AG10803 (cell line): ENCODE measurements at regions not wholly inside any gene's neighbourhood (a gene's known extent, or its start where the extent isn't known, plus 50 kb on each side); places are given as distances from the start of the nearest gene placed in this dataset.

ENCODE experiments used
- DNase-seq: peaks from one replicate; pipeline ENCODE4 v3.0.0; 2010; ENCODE audit warnings: low read depth
- H3K4me3 ChIP-seq: 2 replicates; pipeline ENCODE4 v1.5.1; 2011; ENCODE audit warnings: mild to moderate bottlenecking, low read length, control low read depth
- CTCF ChIP-seq: conservative IDR thresholded peaks from 2 replicates; pipeline ENCODE4 v1.5.1; 2011; ENCODE audit warnings: mild to moderate bottlenecking, low read length, control low read depth, inconsistent platforms

DNA sequence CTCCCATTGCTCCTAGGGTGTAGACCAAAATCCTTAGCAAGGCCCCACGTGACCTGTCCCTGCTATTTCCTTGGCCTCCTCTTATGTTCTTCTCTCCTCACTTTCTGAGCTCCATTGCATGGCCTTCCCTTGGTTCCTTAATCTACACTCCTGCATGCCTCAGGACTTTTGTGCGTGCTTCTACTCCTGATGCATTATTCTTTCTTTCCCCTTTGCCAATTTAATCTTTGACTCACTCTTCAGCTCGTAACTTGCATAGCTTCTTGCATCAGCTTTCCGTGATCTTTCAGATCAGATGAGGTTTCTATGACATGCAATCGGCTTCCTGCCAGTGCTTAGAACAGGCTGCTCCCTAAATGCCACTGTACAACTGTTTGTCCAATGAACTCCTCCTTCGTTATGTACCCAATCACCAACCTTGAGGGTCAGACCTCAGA, 261.6 kb upstream of the CADM1 start:
- no peak for TF ChIP-seq CTCF
- no peak overlapping the region for H3K4me3 ChIP-seq

GRCh38 chr11:115764176-115764575, 260.0 kb upstream of the CADM1 start:
- no peak overlapping the region for H3K4me3 ChIP-seq
- no peak for DNase-seq
- no peak for TF ChIP-seq CTCF

More for the DNA sequence above, 261.6 kb upstream of the CADM1 start:
- DNase-seq = peak; percentile 70

- H3K4me3 ChIP-seq = no peak overlapping the region
- DNase-seq = no peak
- no peak for TF ChIP-seq CTCF
Observed at GRCh38 chr11:115761817-115762216, 257.6 kb upstream of the CADM1 start.

- no peak for DNase-seq
- H3K4me3 ChIP-seq = no peak overlapping the region
- no peak for TF ChIP-seq CTCF
Observed at GRCh38 chr11:115761348-115761747, 257.1 kb upstream of the CADM1 start.

GRCh38 chr11:115760461-115761320, 256.5 kb upstream of the CADM1 start:
- no peak for DNase-seq
- no peak for TF ChIP-seq CTCF
- H3K4me3 ChIP-seq = peak overlapping the region; percentile 53

DNA sequence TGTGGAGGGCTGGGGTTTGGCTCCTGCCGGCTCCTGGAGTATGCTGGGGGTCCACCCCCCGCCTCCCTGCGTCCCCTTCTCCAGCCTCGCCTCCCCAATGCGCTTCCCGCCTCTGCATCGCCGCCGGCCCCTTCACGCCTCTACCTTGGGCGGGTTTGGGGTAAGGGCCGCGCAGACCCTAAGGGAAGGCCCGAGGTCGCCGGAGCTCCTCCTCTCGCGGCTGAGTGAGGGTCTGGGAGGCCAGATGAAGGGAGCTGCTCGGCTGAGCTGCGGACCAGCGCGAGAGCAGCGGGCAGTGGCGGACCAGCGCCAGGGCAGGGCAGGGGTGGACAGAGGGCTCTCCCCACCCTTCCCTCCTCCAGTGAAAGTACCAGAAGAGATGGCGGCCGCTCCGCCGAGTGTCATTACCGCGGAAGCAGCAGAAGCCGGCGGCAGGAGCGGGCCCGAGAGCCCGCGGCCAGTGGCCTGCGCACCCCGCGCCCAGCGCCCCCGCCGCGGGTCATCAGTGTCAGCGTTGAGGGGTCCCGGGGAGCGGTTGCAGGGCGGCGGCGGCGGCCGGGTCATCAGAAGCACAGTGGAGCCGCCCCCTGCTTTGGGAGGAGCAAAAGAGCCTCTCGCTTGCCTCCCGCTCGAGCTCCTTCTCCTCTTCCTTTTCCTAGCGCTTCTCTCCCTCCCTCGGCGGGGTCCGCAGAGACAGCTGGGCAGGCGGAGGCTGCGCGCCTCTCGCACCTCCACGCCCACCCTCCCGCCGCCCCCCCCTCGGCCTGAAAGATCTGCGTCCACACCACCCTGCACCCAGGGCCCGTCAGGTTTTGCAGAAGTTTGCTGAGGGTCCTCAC, 255.6 kb upstream of the CADM1 start:
- H3K4me3 ChIP-seq = peak overlapping the region; percentile 53
- TF ChIP-seq CTCF = no peak
- no peak for DNase-seq
